ENCODE measurements at regions not wholly inside any gene's neighbourhood (a gene's known extent, or its start where the extent isn't known, plus 50 kb on each side); places are given as distances from the start of the nearest gene placed in this dataset.

DNA sequence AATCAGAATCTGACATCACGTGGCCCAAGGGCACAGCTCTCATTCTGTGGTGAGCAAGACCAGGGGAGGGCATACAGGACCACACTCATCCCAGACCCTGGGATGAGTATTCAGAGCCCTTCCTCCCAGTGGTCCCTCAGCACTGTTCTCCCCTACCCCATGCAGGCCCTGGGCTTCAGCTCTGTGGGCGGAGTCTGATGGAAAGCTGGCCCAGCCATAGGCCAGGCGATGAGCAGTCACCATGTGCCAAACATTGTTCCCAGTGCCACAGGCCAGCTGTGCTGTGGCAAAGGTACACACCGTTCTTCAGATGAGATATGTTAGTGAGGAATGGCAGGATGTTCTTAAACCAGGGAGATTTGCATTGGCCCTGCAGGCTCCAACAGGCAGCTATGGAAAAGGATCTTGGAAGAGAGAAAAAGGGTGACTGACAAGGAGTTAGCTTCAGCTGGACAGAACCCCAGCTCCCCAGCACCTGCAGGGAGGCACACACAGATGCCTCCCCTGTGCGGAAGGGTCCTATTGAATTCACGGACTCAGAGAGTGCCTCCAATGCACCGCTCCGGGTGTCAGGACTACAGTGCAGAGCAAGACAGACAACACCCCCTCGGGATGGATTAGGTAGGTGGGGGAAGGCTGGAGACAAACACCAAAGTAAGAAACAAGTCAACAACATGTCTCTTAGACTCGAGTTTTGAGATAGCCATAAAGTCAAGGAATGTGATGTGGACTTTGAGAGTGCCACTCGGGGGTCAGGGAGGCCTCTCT lies 596.0 kb upstream of the MGMT start:
- no TSS peak for BruUV-seq (replicated peaks)
- H3K27ac ChIP-seq (ENCODE audit: extremely low read length, insufficient read depth, low read length), result no peak overlapping the region
- in situ Hi-C loops (cut with HindIII; ENCODE audit: extremely low pct_ligation_motif_present, low pct_unique_long_range_greater_than_20kb) (loop anchor here (25.0 kb wide), 1 partner anchor 609 kb away; no protein-coding TSS in a partner anchor), intact Hi-C loops (cut with micrococcal nuclease; ENCODE audit: unreplicated experiment) (loop anchor here (1.0 kb wide), 1 partner anchor 23 kb away; no protein-coding TSS in a partner anchor)
- CTCF ChIA-PET (ENCODE audit: low intra/inter-chr PET ratio, low total read pairs), result no interaction called here
- WGBS (ENCODE audit: low lambda C conversion rate), result 27% methylated on average over 10 of the region's 11 CpGs
- H3K79me2 ChIP-seq (ENCODE audit: insufficient read depth, low read length), result no peaks in the 10 kb centered on the region
- H3K27me3 ChIP-seq (ENCODE audit: control insufficient read depth in 1 of 2, insufficient read depth in 2 of 2, low read length in 2 of 2), result peaks cover 0 to 31% of the 10 kb centered on the region in 2 experiments; a peak in 3 of 5 replicates
- DNase-seq (ENCODE audit: low spot score) (no peak), FAIRE-seq (no peak), ATAC-seq (no peak)
- H3K4me3 ChIP-seq (replicated peaks in 1 of 3; ENCODE audit: insufficient read depth in 1 of 3, low read depth in 2 of 3, low read length in 3 of 3), result no peak overlapping the region
- no peaks in the 10 kb centered on the region for H4K20me1 ChIP-seq (ENCODE audit: insufficient read depth, low read length)
- no peaks in the 10 kb centered on the region for H3K9me3 ChIP-seq (ENCODE audit: low read length)
- TF ChIP-seq NFYC (CRISPR knock-in tag; IDR thresholded peaks at IDR 0.05) (no peak), PHF21A (CRISPR knock-in tag; IDR thresholded peaks at IDR 0.05) (no peak), SUZ12 (IDR thresholded peaks at IDR 0.05; ENCODE audit: low read depth, low read length) (no peak), ZNF792 (CRISPR knock-in tag; IDR thresholded peaks at IDR 0.05) (no peak), BRD4 (CRISPR knock-in tag; IDR thresholded peaks at IDR 0.05) (no peak), ZNF549 (CRISPR knock-in tag; IDR thresholded peaks at IDR 0.05) (no peak)
- TF ChIP-seq, protein P1, sequence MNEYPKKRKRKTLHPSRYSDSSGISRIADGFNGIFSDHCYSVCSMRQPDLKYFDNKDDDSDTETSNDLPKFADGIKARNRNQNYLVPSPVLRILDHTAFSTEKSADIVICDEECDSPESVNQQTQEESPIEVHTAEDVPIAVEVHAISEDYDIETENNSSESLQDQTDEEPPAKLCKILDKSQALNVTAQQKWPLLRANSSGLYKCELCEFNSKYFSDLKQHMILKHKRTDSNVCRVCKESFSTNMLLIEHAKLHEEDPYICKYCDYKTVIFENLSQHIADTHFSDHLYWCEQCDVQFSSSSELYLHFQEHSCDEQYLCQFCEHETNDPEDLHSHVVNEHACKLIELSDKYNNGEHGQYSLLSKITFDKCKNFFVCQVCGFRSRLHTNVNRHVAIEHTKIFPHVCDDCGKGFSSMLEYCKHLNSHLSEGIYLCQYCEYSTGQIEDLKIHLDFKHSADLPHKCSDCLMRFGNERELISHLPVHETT (CRISPR knock-in tag; conservative IDR thresholded peaks at IDR 0.05), result no peak
- TF ChIP-seq, protein P2, sequence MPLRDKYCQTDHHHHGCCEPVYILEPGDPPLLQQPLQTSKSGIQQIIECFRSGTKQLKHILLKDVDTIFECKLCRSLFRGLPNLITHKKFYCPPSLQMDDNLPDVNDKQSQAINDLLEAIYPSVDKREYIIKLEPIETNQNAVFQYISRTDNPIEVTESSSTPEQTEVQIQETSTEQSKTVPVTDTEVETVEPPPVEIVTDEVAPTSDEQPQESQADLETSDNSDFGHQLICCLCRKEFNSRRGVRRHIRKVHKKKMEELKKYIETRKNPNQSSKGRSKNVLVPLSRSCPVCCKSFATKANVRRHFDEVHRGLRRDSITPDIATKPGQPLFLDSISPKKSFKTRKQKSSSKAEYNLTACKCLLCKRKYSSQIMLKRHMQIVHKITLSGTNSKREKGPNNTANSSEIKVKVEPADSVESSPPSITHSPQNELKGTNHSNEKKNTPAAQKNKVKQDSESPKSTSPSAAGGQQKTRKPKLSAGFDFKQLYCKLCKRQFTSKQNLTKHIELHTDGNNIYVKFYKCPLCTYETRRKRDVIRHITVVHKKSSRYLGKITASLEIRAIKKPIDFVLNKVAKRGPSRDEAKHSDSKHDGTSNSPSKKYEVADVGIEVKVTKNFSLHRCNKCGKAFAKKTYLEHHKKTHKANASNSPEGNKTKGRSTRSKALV (CRISPR knock-in tag; IDR thresholded peaks at IDR 0.05), result no peak
- POLR2A ChIA-PET, result no interaction called here
- H3K4me1 ChIP-seq (ENCODE audit: insufficient read depth, low read length), result no peaks in the 10 kb centered on the region
- H3K4me2 ChIP-seq (ENCODE audit: low read depth, low read length), result no peak overlapping the region
- H3K36me3 ChIP-seq (replicated peaks in 1 of 2; ENCODE audit: control insufficient read depth in 1 of 2, insufficient read depth in 2 of 2, low read length in 2 of 2), result no peaks in the 10 kb centered on the region
- H2AFZ ChIP-seq (ENCODE audit: low read length), result no peak overlapping the region
- no peak overlapping the region for H3K9ac ChIP-seq (ENCODE audit: insufficient read depth, low read depth, low read length)

Data from HepG2 (cell line).